Karpas-422 (cell line): ENCODE measurements at regions not wholly inside any gene's neighbourhood (a gene's known extent, or its start where the extent isn't known, plus 50 kb on each side); places are given as distances from the start of the nearest gene placed in this dataset.

Experiments used
- DNase-seq: peaks from one replicate; pipeline ENCODE4 v3.0.0-alpha.2; 2015
- H2AFZ ChIP-seq: fragments of 200-600 bp; sonication (generic); 2 replicates; pipeline ENCODE4 v1.6.1; 2014; ENCODE audit warnings: antibody characterized with exemption, low read length, mixed read lengths
- H3K27ac ChIP-seq: fragments of 200-600 bp; sonication (generic); 2 replicates; pipeline ENCODE4 v1.5.1; 2014; ENCODE audit warnings: mild to moderate bottlenecking, low read length, moderate library complexity
- H3K27me3 ChIP-seq: fragments of 200-600 bp; sonication (generic); 2 replicates; pipeline ENCODE4 v1.6.1; 2014; ENCODE audit warnings: low read length, mixed read lengths
- H3K36me3 ChIP-seq: fragments of 200-600 bp; sonication (generic); 2 replicates; pipeline ENCODE4 v1.6.1; 2014; ENCODE audit warnings: low read length, mixed read lengths; ENCODE audit not compliant: insufficient read depth
- H3K4me1 ChIP-seq: fragments of 200-600 bp; sonication (generic); 2 replicates; pipeline ENCODE4 v1.6.1; 2014; ENCODE audit warnings: mild to moderate bottlenecking, low read length, mixed read lengths
- H3K4me2 ChIP-seq: fragments of 200-600 bp; sonication (generic); 2 replicates; pipeline ENCODE4 v1.6.1; 2014; ENCODE audit warnings: low read length, low read depth, mild to moderate bottlenecking; ENCODE audit not compliant: poor library complexity, severe bottlenecking
- H3K4me3 ChIP-seq: fragments of 200-600 bp; sonication (generic); 2 replicates; pipeline ENCODE4 v1.5.1; 2014; ENCODE audit warnings: mild to moderate bottlenecking, antibody characterized with exemption, low read length, mixed read lengths
- H3K79me2 ChIP-seq: fragments of 200-600 bp; sonication (generic); 2 replicates; pipeline ENCODE4 v1.6.1; 2014; ENCODE audit warnings: mild to moderate bottlenecking, low read length, mixed read lengths
- H3K9ac ChIP-seq: fragments of 200-600 bp; sonication (generic); 2 replicates; pipeline ENCODE4 v1.6.0; 2014; ENCODE audit warnings: low read length
- H3K9me2 ChIP-seq: fragments of 200-600 bp; sonication (generic), shearing (Covaris generic); replicated peaks from 2 replicates; pipeline ENCODE4 v1.6.0; 2014; ENCODE audit warnings: mild to moderate bottlenecking, low read length, moderate library complexity; ENCODE audit not compliant: insufficient read depth
- H3K9me3 ChIP-seq: fragments of 300-700, 200-600 bp; sonication (generic); 2 replicates; pipeline ENCODE4 v1.6.1; 2014; ENCODE audit warnings: low read length, mixed read lengths
- H4K20me1 ChIP-seq: fragments of 200-600 bp; sonication (generic); 2 replicates; pipeline ENCODE4 v1.6.1; 2014; ENCODE audit warnings: mild to moderate bottlenecking, antibody characterized with exemption, low read length, low read depth; ENCODE audit not compliant: insufficient read depth

DNA sequence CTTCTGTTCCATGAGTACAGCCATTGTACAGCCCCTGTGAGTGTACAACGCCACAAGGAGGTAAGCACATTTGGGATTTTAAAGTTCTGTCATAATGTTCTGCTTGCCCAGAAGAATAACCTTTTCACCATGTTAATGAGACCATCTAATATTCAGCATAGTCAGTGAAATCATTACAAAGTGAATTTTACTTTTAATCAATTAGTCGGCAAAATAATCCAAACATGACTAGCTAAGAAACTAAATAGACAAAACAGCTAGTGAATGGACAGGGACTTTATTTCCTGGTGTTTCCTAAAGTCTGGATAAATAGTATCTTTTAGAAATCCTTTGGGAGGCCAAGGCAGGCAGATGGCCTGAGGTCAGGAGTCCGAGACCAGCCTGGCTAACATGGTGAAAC, 69.0 kb upstream of the NRSN1 start:
- Histone ChIP-seq H4K20me1 (no peaks in the 10 kb centered on the region), H3K9me2 (no peaks in the 10 kb centered on the region), H3K4me3 (no peak overlapping the region), H3K9ac (no peak overlapping the region), H3K36me3 (no peaks in the 10 kb centered on the region), H3K27ac (no peak overlapping the region), H3K4me2 (no peak overlapping the region), H3K79me2 (no peaks in the 10 kb centered on the region), H3K9me3 (no peaks in the 10 kb centered on the region), H3K27me3 (no peaks in the 10 kb centered on the region), H2AFZ (no peak overlapping the region), H3K4me1 (no peaks in the 10 kb centered on the region)
- DNase-seq = no peak

DNA sequence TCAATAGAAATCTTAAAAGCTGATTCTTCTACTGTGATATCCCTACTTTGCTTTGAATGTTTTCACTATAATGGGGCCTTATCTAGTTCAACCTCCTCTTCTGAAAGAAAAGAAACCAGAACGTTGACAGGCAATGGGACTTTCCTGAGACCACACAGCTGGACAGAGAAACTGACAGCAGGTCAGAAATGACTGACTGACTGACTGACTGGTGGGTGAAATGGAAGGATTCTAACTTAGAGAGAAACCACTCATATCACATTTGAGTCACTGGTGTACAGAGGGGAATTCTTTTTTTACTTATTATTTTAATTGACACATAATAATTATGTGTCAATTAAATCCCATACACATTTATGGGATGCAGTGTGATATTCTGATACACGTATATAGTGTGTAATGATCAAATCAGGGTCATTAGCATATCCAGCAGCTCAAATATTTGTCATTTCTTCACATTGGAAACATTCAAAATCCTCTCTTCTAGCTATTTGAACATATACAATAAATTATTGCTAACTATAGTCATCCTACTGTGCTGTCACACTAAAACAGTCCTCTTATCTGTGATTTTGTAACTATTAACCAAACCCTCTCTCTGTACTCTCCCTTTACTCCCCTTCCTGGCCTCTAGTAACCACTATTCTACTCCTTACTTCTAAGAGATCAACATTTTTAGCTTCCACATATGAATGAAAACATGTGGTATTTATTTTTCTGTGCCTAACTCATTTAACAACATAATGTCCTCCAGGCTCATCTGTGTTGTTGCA, 64.8 kb upstream of the NRSN1 start:
- no peaks in the 10 kb centered on the region for H3K9me2 ChIP-seq

DNA sequence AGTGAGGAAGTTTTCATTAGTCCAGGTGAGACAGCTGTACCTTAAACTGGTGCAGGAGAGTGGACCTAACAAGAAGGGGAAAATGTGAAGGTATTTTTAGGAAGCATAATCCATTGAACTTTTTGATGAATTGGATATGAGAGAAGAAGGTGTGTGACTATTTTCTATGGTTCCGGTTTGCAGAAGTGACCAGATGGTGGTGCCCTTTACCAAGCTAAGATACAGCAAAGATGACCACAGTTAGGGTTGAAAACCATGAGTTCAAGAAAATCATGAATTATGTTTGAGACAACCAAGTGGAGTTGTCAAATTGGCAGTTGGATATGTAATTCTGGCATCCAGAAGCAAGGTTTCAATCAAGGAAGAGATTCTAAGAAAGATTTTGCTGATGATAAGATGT, 61.9 kb upstream of the NRSN1 start:
- H3K36me3 ChIP-seq = no peaks in the 10 kb centered on the region
- H4K20me1 ChIP-seq = no peaks in the 10 kb centered on the region
- H3K4me3 ChIP-seq = no peak overlapping the region

More for the DNA sequence above, 64.8 kb upstream of the NRSN1 start:
- H3K9me3 ChIP-seq = no peaks in the 10 kb centered on the region
- no peaks in the 10 kb centered on the region for H3K79me2 ChIP-seq
- no peaks in the 10 kb centered on the region for H3K4me1 ChIP-seq
- no peaks in the 10 kb centered on the region for H3K36me3 ChIP-seq
- no peaks in the 10 kb centered on the region for H4K20me1 ChIP-seq
- H3K4me2 ChIP-seq = no peak overlapping the region
- H3K4me3 ChIP-seq = no peak overlapping the region
- H2AFZ ChIP-seq = no peak overlapping the region
- no peak for DNase-seq
- H3K27ac ChIP-seq = no peak overlapping the region
- no peaks in the 10 kb centered on the region for H3K27me3 ChIP-seq
- H3K9ac ChIP-seq = no peak overlapping the region

DNA sequence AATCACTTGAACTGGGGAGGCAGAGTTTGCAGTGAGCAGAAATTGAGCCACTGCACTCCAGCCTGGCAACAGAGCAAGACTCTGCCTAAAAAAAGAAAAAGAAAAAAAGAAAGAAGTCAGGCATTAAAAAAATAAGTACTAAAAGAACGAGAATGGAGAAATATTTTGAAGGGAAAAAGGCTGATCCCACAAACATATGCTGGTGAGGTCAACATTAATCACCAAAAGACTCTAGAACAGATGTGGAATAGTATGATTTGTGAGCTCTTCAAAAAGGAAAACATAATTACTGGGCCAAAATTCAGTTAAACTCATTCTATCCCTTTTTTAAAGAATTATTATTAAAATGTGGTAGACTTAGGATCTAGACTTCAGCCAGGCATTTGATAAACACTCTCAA, 61.2 kb upstream of the NRSN1 start:
- Histone ChIP-seq H3K27ac (no peak overlapping the region), H3K27me3 (no peaks in the 10 kb centered on the region), H3K79me2 (no peaks in the 10 kb centered on the region), H3K9ac (no peak overlapping the region), H2AFZ (no peak overlapping the region), H3K9me2 (no peaks in the 10 kb centered on the region), H3K4me3 (no peak overlapping the region), H3K9me3 (no peaks in the 10 kb centered on the region), H3K36me3 (no peaks in the 10 kb centered on the region), H3K4me2 (no peak overlapping the region), H4K20me1 (no peaks in the 10 kb centered on the region), H3K4me1 (no peaks in the 10 kb centered on the region)
- DNase-seq = no peak

More for the DNA sequence above, 61.9 kb upstream of the NRSN1 start:
- H3K9ac ChIP-seq = no peak overlapping the region
- H2AFZ ChIP-seq = no peak overlapping the region
- no peak overlapping the region for H3K4me2 ChIP-seq
- no peaks in the 10 kb centered on the region for H3K4me1 ChIP-seq
- H3K9me2 ChIP-seq = no peaks in the 10 kb centered on the region
- no peaks in the 10 kb centered on the region for H3K79me2 ChIP-seq
- no peak overlapping the region for H3K27ac ChIP-seq
- no peaks in the 10 kb centered on the region for H3K27me3 ChIP-seq
- no peaks in the 10 kb centered on the region for H3K9me3 ChIP-seq
- peak; percentile 74 for DNase-seq

GRCh38 chr6:24069526-24069925, 56.5 kb upstream of the NRSN1 start:
- H3K9me2 ChIP-seq = no peaks in the 10 kb centered on the region
- no peak overlapping the region for H3K4me2 ChIP-seq
- no peak overlapping the region for H3K4me3 ChIP-seq
- H3K79me2 ChIP-seq = no peaks in the 10 kb centered on the region
- H3K9ac ChIP-seq = no peak overlapping the region
- H4K20me1 ChIP-seq = no peaks in the 10 kb centered on the region
- no peaks in the 10 kb centered on the region for H3K27me3 ChIP-seq
- no peaks in the 10 kb centered on the region for H3K36me3 ChIP-seq
- H3K27ac ChIP-seq = no peak overlapping the region
- no peaks in the 10 kb centered on the region for H3K9me3 ChIP-seq
- no peaks in the 10 kb centered on the region for H3K4me1 ChIP-seq
- H2AFZ ChIP-seq = no peak overlapping the region
- DNase-seq = no peak

GRCh38 chr6:24072038-24072746, 53.8 kb upstream of the NRSN1 start:
- Histone ChIP-seq H3K9me3 (no peaks in the 10 kb centered on the region), H3K4me1 (no peaks in the 10 kb centered on the region), H3K9ac (no peak overlapping the region), H3K79me2 (no peaks in the 10 kb centered on the region), H3K27ac (no peak overlapping the region), H3K27me3 (no peaks in the 10 kb centered on the region), H3K4me2 (no peak overlapping the region), H3K36me3 (no peaks in the 10 kb centered on the region), H3K4me3 (no peak overlapping the region), H3K9me2 (no peaks in the 10 kb centered on the region), H4K20me1 (no peaks in the 10 kb centered on the region), H2AFZ (no peak overlapping the region)
- no peak for DNase-seq

GRCh38 chr6:24076011-24076410, 50.0 kb upstream of the NRSN1 start:
- no peaks in the 10 kb centered on the region for H3K79me2 ChIP-seq
- no peaks in the 10 kb centered on the region for H3K36me3 ChIP-seq
- H3K27me3 ChIP-seq = no peaks in the 10 kb centered on the region
- H3K27ac ChIP-seq = no peak overlapping the region
- H3K4me3 ChIP-seq = no peak overlapping the region
- no peaks in the 10 kb centered on the region for H3K9me2 ChIP-seq
- H3K9ac ChIP-seq = no peak overlapping the region
- no peak for DNase-seq
- H2AFZ ChIP-seq = no peak overlapping the region
- no peaks in the 10 kb centered on the region for H3K4me1 ChIP-seq
- H4K20me1 ChIP-seq = no peaks in the 10 kb centered on the region
- H3K4me2 ChIP-seq = no peak overlapping the region
- no peaks in the 10 kb centered on the region for H3K9me3 ChIP-seq
